Nephron (organoid): ENCODE measurements at regions not wholly inside any gene's neighbourhood (a gene's known extent, or its start where the extent isn't known, plus 50 kb on each side); places are given as distances from the start of the nearest gene placed in this dataset.

ENCODE experiments used
- H3K27ac Mint-ChIP-seq, 3 experiments: 2 replicates each; pipeline ENCODE4 v1.8.0; 2020; ENCODE audit warnings: mixed read lengths in 3 of 3, mild to moderate bottlenecking in 2 of 3, moderate library complexity in 1 of 3
- H3K27me3 Mint-ChIP-seq: 2 replicates; pipeline ENCODE4 v1.8.0; 2021; ENCODE audit warnings: low read depth, mild to moderate bottlenecking, moderate library complexity, mixed read lengths
- H3K36me3 Mint-ChIP-seq: 2 replicates; pipeline ENCODE4 v1.8.0; 2020; ENCODE audit warnings: low read depth, mixed read lengths
- H3K4me1 Mint-ChIP-seq: 2 replicates; pipeline ENCODE4 v1.8.0; 2020; ENCODE audit warnings: mixed read lengths
- H3K4me3 Mint-ChIP-seq, 3 experiments: 2 replicates each; pipeline ENCODE4 v1.8.0; 2020; ENCODE audit warnings: mild to moderate bottlenecking in 3 of 3, mixed read lengths in 3 of 3, moderate library complexity in 2 of 3
- H3K9me3 Mint-ChIP-seq: 2 replicates; pipeline ENCODE4 v1.8.0; 2020; ENCODE audit warnings: mixed read lengths
- TF ChIP-seq, protein P1 (sequence below), 3 experiments: fragments of 200-600 bp; sonication (generic); IDR thresholded peaks; one replicate each; pipeline ENCODE4 v1.5.0; 2021; ENCODE audit warnings: antibody characterized with exemption in 3 of 3; ENCODE audit not compliant: unreplicated experiment in 3 of 3

DNA sequence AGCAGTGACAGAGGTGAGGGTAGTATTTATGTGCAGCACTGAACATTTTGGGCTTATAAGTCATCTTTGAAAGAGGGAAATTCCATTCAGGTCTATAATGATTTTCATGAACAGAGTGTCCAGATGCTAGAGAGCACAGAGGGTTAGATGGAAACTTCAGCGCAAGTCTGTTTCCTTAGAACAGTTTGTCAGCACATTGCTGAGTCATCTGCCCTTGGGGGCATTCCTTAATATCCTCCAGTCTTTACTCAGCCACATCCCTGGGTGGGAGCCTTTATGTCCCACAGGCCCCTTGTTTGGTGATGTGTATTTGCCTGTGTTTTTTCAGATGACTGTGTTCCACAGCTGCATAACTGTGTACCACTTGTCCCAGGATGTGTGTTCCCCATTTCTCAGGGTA lies 138.5 kb upstream of the S1PR3 start:
- Mint-ChIP-seq H3K4me1 (no peaks in the 10 kb centered on the region), H3K9me3 (peaks cover 23% of the 10 kb centered on the region), H3K27ac (peak overlapping the region in 1 of 3 experiments; percentile 55), H3K36me3 (no peaks in the 10 kb centered on the region), H3K27me3 (no peaks in the 10 kb centered on the region), H3K4me3 (no peak overlapping the region)
- TF ChIP-seq, protein P1, sequence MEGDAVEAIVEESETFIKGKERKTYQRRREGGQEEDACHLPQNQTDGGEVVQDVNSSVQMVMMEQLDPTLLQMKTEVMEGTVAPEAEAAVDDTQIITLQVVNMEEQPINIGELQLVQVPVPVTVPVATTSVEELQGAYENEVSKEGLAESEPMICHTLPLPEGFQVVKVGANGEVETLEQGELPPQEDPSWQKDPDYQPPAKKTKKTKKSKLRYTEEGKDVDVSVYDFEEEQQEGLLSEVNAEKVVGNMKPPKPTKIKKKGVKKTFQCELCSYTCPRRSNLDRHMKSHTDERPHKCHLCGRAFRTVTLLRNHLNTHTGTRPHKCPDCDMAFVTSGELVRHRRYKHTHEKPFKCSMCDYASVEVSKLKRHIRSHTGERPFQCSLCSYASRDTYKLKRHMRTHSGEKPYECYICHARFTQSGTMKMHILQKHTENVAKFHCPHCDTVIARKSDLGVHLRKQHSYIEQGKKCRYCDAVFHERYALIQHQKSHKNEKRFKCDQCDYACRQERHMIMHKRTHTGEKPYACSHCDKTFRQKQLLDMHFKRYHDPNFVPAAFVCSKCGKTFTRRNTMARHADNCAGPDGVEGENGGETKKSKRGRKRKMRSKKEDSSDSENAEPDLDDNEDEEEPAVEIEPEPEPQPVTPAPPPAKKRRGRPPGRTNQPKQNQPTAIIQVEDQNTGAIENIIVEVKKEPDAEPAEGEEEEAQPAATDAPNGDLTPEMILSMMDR (IDR thresholded peaks at IDR 0.05; ENCODE audit: unreplicated experiment in 3 of 3): no peak

- no peak overlapping the region for H3K4me3 Mint-ChIP-seq
- H3K4me1 Mint-ChIP-seq: peaks cover 16% of the 10 kb centered on the region
- H3K27me3 Mint-ChIP-seq: no peaks in the 10 kb centered on the region
- no peak overlapping the region for H3K27ac Mint-ChIP-seq
- TF ChIP-seq, protein P1 (IDR thresholded peaks at IDR 0.05; ENCODE audit: unreplicated experiment in 3 of 3): no peak
- peaks cover 26% of the 10 kb centered on the region for H3K9me3 Mint-ChIP-seq
- H3K36me3 Mint-ChIP-seq: peaks cover 10% of the 10 kb centered on the region
Observed at GRCh38 chr9:88870627-88871026, 120.6 kb upstream of the S1PR3 start.

- Mint-ChIP-seq H3K27me3 (no peaks in the 10 kb centered on the region), H3K27ac (peak overlapping the region; percentile 43 to 96 (median 53)), H3K36me3 (peaks cover 10% of the 10 kb centered on the region), H3K9me3 (peaks cover 26% of the 10 kb centered on the region), H3K4me3 (no peak overlapping the region), H3K4me1 (peaks cover 16% of the 10 kb centered on the region)
- TF ChIP-seq, protein P1 (IDR thresholded peaks at IDR 0.05; ENCODE audit: unreplicated experiment in 3 of 3): no peak
Observed at GRCh38 chr9:88871669-88872068, 119.6 kb upstream of the S1PR3 start.

DNA sequence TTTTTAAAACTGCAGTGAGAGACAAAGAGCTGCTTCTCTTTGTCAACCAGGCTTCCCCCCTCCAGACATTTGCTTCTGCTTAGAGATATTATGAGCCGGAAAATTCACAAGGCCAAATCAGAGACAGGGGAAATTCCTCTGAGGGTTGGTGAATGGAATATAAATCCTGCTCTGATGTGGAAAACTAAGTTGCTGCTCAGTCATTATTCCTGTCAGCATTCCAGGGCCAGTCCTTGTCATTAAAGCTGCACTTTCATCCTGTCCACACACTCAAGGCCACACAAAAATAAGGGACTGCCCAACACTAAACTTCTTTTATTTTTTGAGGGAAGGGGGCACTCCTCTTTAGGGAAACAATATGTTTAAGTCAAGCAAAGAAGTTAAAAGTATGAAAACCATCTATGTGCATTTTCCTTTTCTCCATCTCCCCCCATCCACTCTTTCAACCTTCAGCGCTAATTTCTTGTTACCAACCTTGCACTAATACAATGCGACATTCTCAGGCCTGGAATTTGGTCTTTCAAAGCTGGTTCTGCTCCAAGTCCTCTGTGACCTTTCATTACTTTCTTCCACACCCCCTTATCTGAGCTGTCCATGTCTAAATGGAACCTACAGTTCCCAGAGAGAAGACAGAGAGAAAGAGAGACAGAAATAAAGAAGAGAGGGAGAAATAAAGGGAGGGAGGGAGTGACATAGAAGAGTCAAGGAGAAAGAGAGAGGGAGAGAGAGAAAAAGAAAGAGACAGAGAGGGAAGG lies 118.9 kb upstream of the S1PR3 start:
- Mint-ChIP-seq H3K27ac (peak overlapping the region; percentile 43 to 96 (median 53)), H3K4me1 (peaks cover 16% of the 10 kb centered on the region), H3K36me3 (peaks cover 10% of the 10 kb centered on the region), H3K27me3 (no peaks in the 10 kb centered on the region), H3K4me3 (no peak overlapping the region), H3K9me3 (peaks cover 20% of the 10 kb centered on the region)
- TF ChIP-seq, protein P1 (IDR thresholded peaks at IDR 0.05; ENCODE audit: unreplicated experiment in 3 of 3): no peak

- H3K27me3 Mint-ChIP-seq: peaks cover 5% of the 10 kb centered on the region
- peaks cover 15% of the 10 kb centered on the region for H3K9me3 Mint-ChIP-seq
- H3K4me1 Mint-ChIP-seq: peaks cover 16% of the 10 kb centered on the region
- TF ChIP-seq, protein P1 (IDR thresholded peaks at IDR 0.05; ENCODE audit: unreplicated experiment in 3 of 3): no peak
- H3K27ac Mint-ChIP-seq: peak overlapping the region in 1 of 3 experiments; percentile 96
- no peak overlapping the region for H3K4me3 Mint-ChIP-seq
- peaks cover 9% of the 10 kb centered on the region for H3K36me3 Mint-ChIP-seq
Observed at GRCh38 chr9:88873635-88874034, 117.6 kb upstream of the S1PR3 start.

DNA sequence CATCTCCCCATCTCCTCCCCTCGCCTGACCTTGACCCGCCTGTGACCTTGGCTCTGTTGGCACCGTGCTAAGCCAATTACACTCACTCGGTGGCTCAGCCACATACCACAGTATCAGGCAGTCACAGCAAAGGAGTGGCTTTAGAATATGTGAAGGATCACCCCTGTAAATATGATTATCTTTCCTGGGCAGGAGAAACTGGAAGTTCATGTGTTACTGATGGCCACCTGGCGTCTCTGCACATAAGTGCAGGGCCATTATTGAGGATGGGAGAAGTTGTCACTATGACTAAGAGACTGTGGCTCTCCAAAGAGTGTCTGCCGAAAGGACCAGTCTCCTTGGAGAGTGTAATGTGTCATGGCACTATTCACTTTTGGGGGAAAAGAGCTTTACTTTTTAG lies 116.9 kb upstream of the S1PR3 start:
- Mint-ChIP-seq H3K36me3 (peaks cover 1% of the 10 kb centered on the region), H3K27ac (peak overlapping the region; percentile 7 to 33 (median 18)), H3K4me3 (no peak overlapping the region), H3K4me1 (peaks cover 16% of the 10 kb centered on the region), H3K9me3 (peaks cover 7% of the 10 kb centered on the region), H3K27me3 (peaks cover 5% of the 10 kb centered on the region)
- TF ChIP-seq, protein P1 (IDR thresholded peaks at IDR 0.05; ENCODE audit: unreplicated experiment in 3 of 3): no peak
